ENCODE measurements at regions not wholly inside any gene's neighbourhood (a gene's known extent, or its start where the extent isn't known, plus 50 kb on each side); places are given as distances from the start of the nearest gene placed in this dataset.

DNA sequence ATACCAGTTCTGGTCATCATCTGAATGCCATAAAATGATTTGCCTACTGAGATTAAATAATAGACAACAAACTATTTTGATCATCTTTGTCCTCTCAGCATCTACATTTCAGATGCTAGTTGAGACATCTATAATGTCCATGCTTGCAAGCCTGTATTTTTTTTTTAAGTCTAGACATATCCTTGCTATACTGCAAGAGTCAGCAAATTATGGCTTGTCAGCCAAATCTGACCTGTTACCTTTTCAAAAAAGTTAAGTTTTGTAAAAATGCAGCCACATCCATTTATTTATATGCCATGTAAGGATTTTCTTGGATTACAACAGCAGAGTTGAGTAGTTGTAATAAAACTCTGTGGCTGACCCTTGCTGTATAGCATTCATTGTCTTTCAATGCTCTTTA, 1355.7 kb upstream of the FAM98A start:
- in situ Hi-C loops (cut with HindIII; ENCODE audit: low pct_ligation_motif_present, low sequenced_read_pairs): no loop called here
- H3K36me3 ChIP-seq (replicated peaks): no peaks in the 10 kb centered on the region
- no peak overlapping the region for H3K4me3 ChIP-seq (ENCODE audit: low read depth, low read length)
- no peaks in the 10 kb centered on the region for H3K27me3 ChIP-seq (replicated peaks)
- TF ChIP-seq, protein P1, sequence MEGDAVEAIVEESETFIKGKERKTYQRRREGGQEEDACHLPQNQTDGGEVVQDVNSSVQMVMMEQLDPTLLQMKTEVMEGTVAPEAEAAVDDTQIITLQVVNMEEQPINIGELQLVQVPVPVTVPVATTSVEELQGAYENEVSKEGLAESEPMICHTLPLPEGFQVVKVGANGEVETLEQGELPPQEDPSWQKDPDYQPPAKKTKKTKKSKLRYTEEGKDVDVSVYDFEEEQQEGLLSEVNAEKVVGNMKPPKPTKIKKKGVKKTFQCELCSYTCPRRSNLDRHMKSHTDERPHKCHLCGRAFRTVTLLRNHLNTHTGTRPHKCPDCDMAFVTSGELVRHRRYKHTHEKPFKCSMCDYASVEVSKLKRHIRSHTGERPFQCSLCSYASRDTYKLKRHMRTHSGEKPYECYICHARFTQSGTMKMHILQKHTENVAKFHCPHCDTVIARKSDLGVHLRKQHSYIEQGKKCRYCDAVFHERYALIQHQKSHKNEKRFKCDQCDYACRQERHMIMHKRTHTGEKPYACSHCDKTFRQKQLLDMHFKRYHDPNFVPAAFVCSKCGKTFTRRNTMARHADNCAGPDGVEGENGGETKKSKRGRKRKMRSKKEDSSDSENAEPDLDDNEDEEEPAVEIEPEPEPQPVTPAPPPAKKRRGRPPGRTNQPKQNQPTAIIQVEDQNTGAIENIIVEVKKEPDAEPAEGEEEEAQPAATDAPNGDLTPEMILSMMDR (IDR thresholded peaks at IDR 0.05; ENCODE audit: low read depth, low read length, missing control alignments): no peak
- DNase-seq: no peak
- H3K27ac ChIP-seq: no peak overlapping the region

DNA sequence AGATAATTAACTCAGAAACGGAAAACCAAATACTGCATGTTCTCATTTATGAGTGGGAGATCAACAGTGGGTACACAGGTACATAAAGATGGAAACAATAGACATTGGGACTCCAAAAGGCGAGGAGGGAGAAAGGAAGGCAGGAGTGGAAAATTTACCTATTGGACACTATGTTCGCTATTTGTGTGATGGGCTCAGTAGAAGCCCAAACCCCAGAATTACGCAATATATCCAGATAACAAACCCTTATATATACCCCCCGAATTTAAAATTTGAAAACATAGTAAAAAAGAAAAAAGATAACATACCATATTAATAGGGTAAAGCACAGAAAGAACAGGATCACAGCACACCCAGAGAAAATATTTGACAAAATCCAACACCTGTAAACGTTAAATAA, 1351.7 kb upstream of the FAM98A start:
- H3K36me3 ChIP-seq (replicated peaks): no peaks in the 10 kb centered on the region
- TF ChIP-seq, protein P1 (IDR thresholded peaks at IDR 0.05; ENCODE audit: low read depth, low read length, missing control alignments): no peak
- H3K27me3 ChIP-seq (replicated peaks): no peaks in the 10 kb centered on the region
- H3K27ac ChIP-seq: no peak overlapping the region
- no peak for DNase-seq
- no peak overlapping the region for H3K4me3 ChIP-seq (ENCODE audit: low read depth, low read length)
- in situ Hi-C loops (cut with HindIII; ENCODE audit: low pct_ligation_motif_present, low sequenced_read_pairs): no loop called here

DNA sequence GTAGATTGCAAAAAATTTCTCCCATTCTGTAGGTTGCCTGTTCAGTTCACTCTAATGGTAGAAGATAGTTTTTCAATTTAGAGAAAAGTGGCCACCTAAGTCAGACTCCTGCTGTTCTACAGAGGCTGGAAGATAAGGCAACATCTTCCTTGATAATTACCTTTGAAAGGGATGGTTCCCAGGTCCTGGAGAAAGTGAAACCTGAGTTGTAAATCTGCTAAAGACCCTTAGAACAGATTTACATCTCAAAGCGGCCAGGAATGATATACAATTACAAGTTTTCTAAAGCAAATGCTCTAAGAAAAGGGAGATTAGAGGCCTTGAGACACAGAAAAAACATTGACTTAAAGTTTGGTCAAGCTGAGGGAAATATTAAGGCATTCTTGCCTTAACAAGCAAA, 1350.2 kb upstream of the FAM98A start:
- in situ Hi-C loops (cut with HindIII; ENCODE audit: low pct_ligation_motif_present, low sequenced_read_pairs): no loop called here
- Histone ChIP-seq H3K36me3 (replicated peaks) (no peaks in the 10 kb centered on the region), H3K4me3 (ENCODE audit: low read depth, low read length) (no peak overlapping the region), H3K27ac (no peak overlapping the region), H3K27me3 (replicated peaks) (no peaks in the 10 kb centered on the region)
- no peak for DNase-seq
- TF ChIP-seq, protein P1 (IDR thresholded peaks at IDR 0.05; ENCODE audit: low read depth, low read length, missing control alignments): no peak

DNA sequence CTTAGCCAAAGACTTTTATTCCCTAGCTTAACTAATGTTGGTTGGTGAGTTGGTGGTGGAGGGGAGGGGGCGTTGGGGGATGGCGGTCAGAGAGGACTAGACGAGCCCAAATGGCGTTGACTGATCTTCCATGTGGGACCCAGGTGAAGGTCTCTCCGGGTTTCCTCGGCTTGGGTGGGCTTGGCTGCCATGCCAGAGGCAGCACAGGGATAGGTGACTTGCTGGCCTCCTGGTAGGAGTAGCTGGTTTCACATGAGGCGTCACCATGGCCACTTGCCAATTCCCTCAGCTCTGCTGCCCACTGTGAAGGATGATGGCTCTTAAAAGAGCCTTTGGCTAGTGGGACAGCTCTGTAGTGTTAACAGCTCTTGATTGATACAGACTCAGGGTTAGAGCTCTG, 1337.0 kb upstream of the FAM98A start:
- H3K4me3 ChIP-seq (ENCODE audit: low read depth, low read length): no peak overlapping the region
- no peak for DNase-seq
- no peaks in the 10 kb centered on the region for H3K27me3 ChIP-seq (replicated peaks)
- in situ Hi-C loops (cut with HindIII; ENCODE audit: low pct_ligation_motif_present, low sequenced_read_pairs): no loop called here
- no peak overlapping the region for H3K27ac ChIP-seq
- H3K36me3 ChIP-seq (replicated peaks): no peaks in the 10 kb centered on the region
- TF ChIP-seq, protein P1 (IDR thresholded peaks at IDR 0.05; ENCODE audit: low read depth, low read length, missing control alignments): no peak

DNA sequence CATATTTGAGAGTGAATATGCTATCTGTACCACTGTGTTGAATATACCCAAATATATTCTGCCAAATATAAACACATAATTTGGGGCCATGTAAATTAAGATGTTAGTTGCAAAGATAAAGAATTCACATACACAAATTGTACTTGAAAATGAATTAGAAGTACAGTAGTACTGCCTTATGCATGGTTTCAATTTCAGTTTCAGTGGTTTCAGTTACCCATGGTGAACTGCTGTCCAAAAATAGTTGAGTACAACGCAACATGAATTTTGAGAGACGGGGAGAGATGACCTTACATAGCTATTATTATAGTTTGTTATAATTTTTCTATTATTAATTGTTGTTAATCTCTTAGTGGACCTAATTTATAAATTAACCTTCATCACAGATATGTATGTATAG, 1313.0 kb upstream of the FAM98A start:
- Histone ChIP-seq H3K4me3 (ENCODE audit: low read depth, low read length) (no peak overlapping the region), H3K27ac (no peak overlapping the region), H3K36me3 (replicated peaks) (no peaks in the 10 kb centered on the region), H3K27me3 (replicated peaks) (no peaks in the 10 kb centered on the region)
- TF ChIP-seq, protein P1 (IDR thresholded peaks at IDR 0.05; ENCODE audit: low read depth, low read length, missing control alignments): no peak
- in situ Hi-C loops (cut with HindIII; ENCODE audit: low pct_ligation_motif_present, low sequenced_read_pairs): no loop called here
- DNase-seq: no peak

DNA sequence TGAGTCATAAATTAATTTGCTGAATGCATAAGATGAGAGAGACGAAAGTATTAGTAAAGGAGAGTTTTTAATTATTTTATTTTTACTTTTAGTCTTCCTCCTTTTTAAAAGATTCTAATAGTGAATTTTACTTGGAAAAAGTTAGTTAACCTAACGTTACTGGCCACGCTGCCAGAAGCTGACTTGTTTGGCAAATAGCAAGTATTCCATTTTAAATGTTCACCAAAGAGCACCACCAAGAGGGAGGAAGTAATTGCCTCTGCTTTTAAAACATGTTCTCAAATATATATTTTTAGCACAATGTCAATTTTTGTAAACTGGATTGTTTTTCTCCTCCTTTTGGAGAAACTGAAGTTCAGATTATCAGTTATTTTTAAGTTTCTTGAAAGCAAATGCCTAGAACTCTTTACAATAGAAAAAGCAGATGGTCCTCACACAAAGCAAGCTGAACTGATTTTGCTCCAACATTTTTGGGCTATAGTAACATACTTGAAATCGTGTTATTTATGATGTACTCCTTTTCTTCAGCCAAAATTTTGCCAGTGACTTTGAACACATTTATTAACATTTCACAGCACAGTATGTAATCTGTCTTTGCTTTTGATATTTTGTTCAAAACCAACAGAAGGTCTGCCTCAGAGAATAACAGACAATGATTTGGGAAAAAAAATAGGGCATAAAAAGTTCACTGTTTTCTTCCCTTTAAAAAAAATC, 1311.0 kb upstream of the FAM98A start:
- no peaks in the 10 kb centered on the region for H3K27me3 ChIP-seq (replicated peaks)
- no peak overlapping the region for H3K4me3 ChIP-seq (ENCODE audit: low read depth, low read length)
- DNase-seq: no peak
- no peak overlapping the region for H3K27ac ChIP-seq
- in situ Hi-C loops (cut with HindIII; ENCODE audit: low pct_ligation_motif_present, low sequenced_read_pairs): no loop called here
- TF ChIP-seq, protein P1 (IDR thresholded peaks at IDR 0.05; ENCODE audit: low read depth, low read length, missing control alignments): no peak
- H3K36me3 ChIP-seq (replicated peaks): no peaks in the 10 kb centered on the region

Measured in brain microvascular endothelial cell (primary cell).